Neural cell (in vitro differentiated cells): ENCODE measurements at regions not wholly inside any gene's neighbourhood (a gene's known extent, or its start where the extent isn't known, plus 50 kb on each side); places are given as distances from the start of the nearest gene placed in this dataset.

ENCODE experiments used
- H2AFZ ChIP-seq: fragments of 200-600, 300-800 bp; sonication (generic), shearing (Covaris generic); 2 replicates; pipeline ENCODE4 v1.6.0; 2014; ENCODE audit warnings: low read depth, mild to moderate bottlenecking, antibody characterized with exemption, low read length, moderate library complexity
- H3F3A ChIP-seq: fragments of 200-600 bp; shearing (Covaris generic); 2 replicates; pipeline ENCODE4 v1.6.1; 2016; ENCODE audit warnings: mild to moderate bottlenecking, moderate library complexity, mixed read lengths, antibody characterized with exemption, low read length; ENCODE audit not compliant: insufficient read depth, poor library complexity, severe bottlenecking
- H3K27ac ChIP-seq: fragments of 200-600, 300-800 bp; sonication (generic), shearing (Covaris generic); 2 replicates; pipeline ENCODE4 v1.5.1; 2014; ENCODE audit warnings: mild to moderate bottlenecking, low read length, moderate library complexity
- H3K27me3 ChIP-seq: fragments of 300-800, 200-600 bp; sonication (generic), shearing (Covaris generic); 2 replicates; pipeline ENCODE4 v1.6.0; 2014; ENCODE audit warnings: mild to moderate bottlenecking, low read depth, low read length, moderate library complexity; ENCODE audit not compliant: insufficient read depth
- H3K36me3 ChIP-seq: fragments of 300-800, 200-600 bp; sonication (generic), shearing (Covaris generic); 2 replicates; pipeline ENCODE4 v1.5.1; 2014; ENCODE audit warnings: mild to moderate bottlenecking, antibody characterized with exemption, low read length, moderate library complexity; ENCODE audit not compliant: insufficient read depth
- H3K4me2 ChIP-seq: fragments of 300-800, 200-600 bp; sonication (generic), shearing (Covaris generic); 2 replicates; pipeline ENCODE4 v1.6.0; 2014; ENCODE audit warnings: mild to moderate bottlenecking, low read length
- H3K4me3 ChIP-seq: fragments of 300-800, 200-600 bp; sonication (generic), shearing (Covaris generic); 2 replicates; pipeline ENCODE4 v1.5.1; 2014; ENCODE audit warnings: mild to moderate bottlenecking, low read length, moderate library complexity
- H3K79me2 ChIP-seq: fragments of 200-600 bp; shearing (Covaris generic); replicated peaks from 2 replicates; pipeline ENCODE4 v1.6.0; 2014; ENCODE audit warnings: mild to moderate bottlenecking, low read length, moderate library complexity; ENCODE audit not compliant: insufficient read depth
- H3K9ac ChIP-seq: fragments of 300-800, 200-600 bp; sonication (generic), shearing (Covaris generic); 2 replicates; pipeline ENCODE4 v1.6.1; 2016; ENCODE audit warnings: mild to moderate bottlenecking, low read length, mixed read lengths
- H3K9me2 ChIP-seq: fragments of 200-600 bp; shearing (Covaris generic); 2 replicates; pipeline ENCODE4 v1.6.1; 2016; ENCODE audit warnings: mild to moderate bottlenecking, low read length, mixed read lengths; ENCODE audit not compliant: insufficient read depth
- H3K9me3 ChIP-seq: fragments of 200-600, 300-800 bp; sonication (generic), shearing (Covaris generic); 2 replicates; pipeline ENCODE4 v1.6.1; 2016; ENCODE audit warnings: mild to moderate bottlenecking, mixed run types, low read length, moderate library complexity, mixed read lengths
- H4K20me1 ChIP-seq: fragments of 200-600 bp; shearing (Covaris generic); 2 replicates; pipeline ENCODE4 v1.6.1; 2016; ENCODE audit warnings: mild to moderate bottlenecking, mixed run types; ENCODE audit not compliant: insufficient read depth
- EP300 ChIP-seq: fragments of 450-650 bp; conservative IDR thresholded peaks from 2 replicates; pipeline ENCODE4 v1.6.1; 2014; ENCODE audit warnings: antibody characterized with exemption, mild to moderate bottlenecking, moderate library complexity; ENCODE audit not compliant: poor library complexity, severe bottlenecking
- EZH2 ChIP-seq: fragments of 200-600, 300-800 bp; shearing (Covaris generic), sonication (generic); IDR thresholded peaks from 2 replicates; pipeline ENCODE4 v1.6.1; 2014; ENCODE audit warnings: antibody characterized with exemption, low read length, borderline replicate concordance, mild to moderate bottlenecking; ENCODE audit not compliant: insufficient read depth, poor library complexity, severe bottlenecking
- MXI1 ChIP-seq: fragments of 450-650 bp; conservative IDR thresholded peaks from 2 replicates; pipeline ENCODE4 v1.6.1; 2014; ENCODE audit warnings: antibody characterized with exemption, mild to moderate bottlenecking; ENCODE audit not compliant: poor library complexity, severe bottlenecking
- POLR2AphosphoS5 ChIP-seq: IDR thresholded peaks from 2 replicates; pipeline ENCODE4 v1.6.1; 2012
- RAD21 ChIP-seq: fragments of 450-650 bp; conservative IDR thresholded peaks from 2 replicates; pipeline ENCODE4 v1.6.1; 2014; ENCODE audit warnings: antibody characterized with exemption, mild to moderate bottlenecking, moderate library complexity
- SMC3 ChIP-seq: fragments of 450-650 bp; conservative IDR thresholded peaks from 2 replicates; pipeline ENCODE4 v1.6.1; 2014; ENCODE audit warnings: antibody characterized with exemption, mild to moderate bottlenecking, moderate library complexity; ENCODE audit not compliant: poor library complexity
- TAF1 ChIP-seq: IDR thresholded peaks from 2 replicates; pipeline ENCODE4 v1.6.1; 2012; ENCODE audit warnings: low read depth
- TF ChIP-seq, protein P1 (sequence below): fragments of 450-650 bp; IDR thresholded peaks from 2 replicates; pipeline ENCODE4 v1.5.1; 2014; ENCODE audit warnings: antibody characterized with exemption, mild to moderate bottlenecking, moderate library complexity; ENCODE audit not compliant: poor library complexity, severe bottlenecking
- TF ChIP-seq, protein P2 (sequence below): IDR thresholded peaks from 2 replicates; pipeline ENCODE4 v1.6.1; 2012; ENCODE audit warnings: borderline replicate concordance

DNA sequence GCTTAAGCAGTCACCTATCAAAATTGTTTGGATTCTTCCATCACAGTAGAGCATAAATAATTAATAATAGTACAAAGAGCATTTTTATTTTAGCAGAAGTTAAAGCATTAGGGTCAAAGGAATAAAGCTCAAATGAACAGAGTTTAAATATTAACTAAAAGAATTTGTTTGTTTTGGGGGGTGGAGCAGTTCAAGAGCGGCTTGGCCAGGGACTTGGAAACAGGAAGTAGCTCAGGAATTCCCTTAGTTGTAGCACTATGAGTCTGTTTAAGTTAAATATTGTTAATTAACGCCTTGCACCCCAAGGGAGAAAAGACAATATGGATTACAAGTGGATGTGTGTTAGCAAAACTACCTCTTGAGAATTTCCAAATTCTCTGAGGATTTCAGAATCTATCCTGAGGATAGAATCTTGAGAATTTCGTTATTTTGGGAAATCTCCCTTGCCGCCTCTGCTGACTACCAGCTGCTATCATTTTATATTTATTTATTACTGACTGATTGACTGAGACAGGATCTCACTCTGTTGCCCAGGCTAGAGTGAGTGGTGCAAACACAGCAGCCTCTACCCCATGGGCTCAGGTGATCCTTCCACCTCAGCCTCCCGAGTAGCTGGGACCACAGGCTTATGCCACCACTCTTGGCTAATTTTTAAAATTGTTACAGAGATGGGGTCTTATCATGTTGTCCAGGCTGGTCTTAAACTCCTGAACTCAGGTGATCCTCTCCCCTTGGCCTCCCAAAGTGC is 96.7 kb upstream of the CHD1 start:
- H2AFZ ChIP-seq = no peak overlapping the region
- H3F3A ChIP-seq = no peaks in the 10 kb centered on the region
- H3K27me3 ChIP-seq = no peaks in the 10 kb centered on the region
- no peaks in the 10 kb centered on the region for H3K79me2 ChIP-seq
- H3K4me3 ChIP-seq = no peak overlapping the region
- H4K20me1 ChIP-seq = no peaks in the 10 kb centered on the region
- no peak overlapping the region for H3K9ac ChIP-seq
- no peak for TF ChIP-seq EZH2
- no peak for TF ChIP-seq SMC3
- TF ChIP-seq, protein P1, sequence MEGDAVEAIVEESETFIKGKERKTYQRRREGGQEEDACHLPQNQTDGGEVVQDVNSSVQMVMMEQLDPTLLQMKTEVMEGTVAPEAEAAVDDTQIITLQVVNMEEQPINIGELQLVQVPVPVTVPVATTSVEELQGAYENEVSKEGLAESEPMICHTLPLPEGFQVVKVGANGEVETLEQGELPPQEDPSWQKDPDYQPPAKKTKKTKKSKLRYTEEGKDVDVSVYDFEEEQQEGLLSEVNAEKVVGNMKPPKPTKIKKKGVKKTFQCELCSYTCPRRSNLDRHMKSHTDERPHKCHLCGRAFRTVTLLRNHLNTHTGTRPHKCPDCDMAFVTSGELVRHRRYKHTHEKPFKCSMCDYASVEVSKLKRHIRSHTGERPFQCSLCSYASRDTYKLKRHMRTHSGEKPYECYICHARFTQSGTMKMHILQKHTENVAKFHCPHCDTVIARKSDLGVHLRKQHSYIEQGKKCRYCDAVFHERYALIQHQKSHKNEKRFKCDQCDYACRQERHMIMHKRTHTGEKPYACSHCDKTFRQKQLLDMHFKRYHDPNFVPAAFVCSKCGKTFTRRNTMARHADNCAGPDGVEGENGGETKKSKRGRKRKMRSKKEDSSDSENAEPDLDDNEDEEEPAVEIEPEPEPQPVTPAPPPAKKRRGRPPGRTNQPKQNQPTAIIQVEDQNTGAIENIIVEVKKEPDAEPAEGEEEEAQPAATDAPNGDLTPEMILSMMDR = no peak
- TF ChIP-seq EP300 = no peak
- TF ChIP-seq POLR2AphosphoS5 = no peak
- TF ChIP-seq MXI1 = no peak
- no peak for TF ChIP-seq RAD21
- TF ChIP-seq TAF1 = no peak
- TF ChIP-seq, protein P2, sequence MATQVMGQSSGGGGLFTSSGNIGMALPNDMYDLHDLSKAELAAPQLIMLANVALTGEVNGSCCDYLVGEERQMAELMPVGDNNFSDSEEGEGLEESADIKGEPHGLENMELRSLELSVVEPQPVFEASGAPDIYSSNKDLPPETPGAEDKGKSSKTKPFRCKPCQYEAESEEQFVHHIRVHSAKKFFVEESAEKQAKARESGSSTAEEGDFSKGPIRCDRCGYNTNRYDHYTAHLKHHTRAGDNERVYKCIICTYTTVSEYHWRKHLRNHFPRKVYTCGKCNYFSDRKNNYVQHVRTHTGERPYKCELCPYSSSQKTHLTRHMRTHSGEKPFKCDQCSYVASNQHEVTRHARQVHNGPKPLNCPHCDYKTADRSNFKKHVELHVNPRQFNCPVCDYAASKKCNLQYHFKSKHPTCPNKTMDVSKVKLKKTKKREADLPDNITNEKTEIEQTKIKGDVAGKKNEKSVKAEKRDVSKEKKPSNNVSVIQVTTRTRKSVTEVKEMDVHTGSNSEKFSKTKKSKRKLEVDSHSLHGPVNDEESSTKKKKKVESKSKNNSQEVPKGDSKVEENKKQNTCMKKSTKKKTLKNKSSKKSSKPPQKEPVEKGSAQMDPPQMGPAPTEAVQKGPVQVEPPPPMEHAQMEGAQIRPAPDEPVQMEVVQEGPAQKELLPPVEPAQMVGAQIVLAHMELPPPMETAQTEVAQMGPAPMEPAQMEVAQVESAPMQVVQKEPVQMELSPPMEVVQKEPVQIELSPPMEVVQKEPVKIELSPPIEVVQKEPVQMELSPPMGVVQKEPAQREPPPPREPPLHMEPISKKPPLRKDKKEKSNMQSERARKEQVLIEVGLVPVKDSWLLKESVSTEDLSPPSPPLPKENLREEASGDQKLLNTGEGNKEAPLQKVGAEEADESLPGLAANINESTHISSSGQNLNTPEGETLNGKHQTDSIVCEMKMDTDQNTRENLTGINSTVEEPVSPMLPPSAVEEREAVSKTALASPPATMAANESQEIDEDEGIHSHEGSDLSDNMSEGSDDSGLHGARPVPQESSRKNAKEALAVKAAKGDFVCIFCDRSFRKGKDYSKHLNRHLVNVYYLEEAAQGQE = no peak
- H3K4me2 ChIP-seq = no peak overlapping the region
- H3K9me2 ChIP-seq = no peaks in the 10 kb centered on the region
- H3K36me3 ChIP-seq = no peaks in the 10 kb centered on the region
- no peaks in the 10 kb centered on the region for H3K9me3 ChIP-seq
- no peak overlapping the region for H3K27ac ChIP-seq

DNA sequence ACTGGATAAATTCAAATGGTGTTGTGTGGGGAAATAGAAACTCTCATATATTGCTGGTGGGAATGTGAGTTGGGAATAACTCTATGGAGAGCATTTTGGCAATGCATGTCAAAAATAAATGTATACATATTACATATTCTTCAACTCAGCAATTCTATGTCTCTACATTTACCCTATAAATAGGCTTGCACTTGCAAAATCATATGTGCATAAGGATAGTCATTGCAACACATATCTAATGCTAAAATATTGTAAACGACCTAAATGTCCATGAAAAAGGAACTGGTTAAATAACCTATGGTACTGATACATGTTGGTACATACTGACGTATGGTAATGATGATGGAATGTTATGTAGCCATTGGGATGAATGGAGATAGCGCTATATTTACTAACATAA is 94.5 kb upstream of the CHD1 start:
- Histone ChIP-seq H2AFZ (no peak overlapping the region), H3F3A (no peaks in the 10 kb centered on the region), H4K20me1 (no peaks in the 10 kb centered on the region), H3K27me3 (no peaks in the 10 kb centered on the region), H3K9me2 (no peaks in the 10 kb centered on the region), H3K27ac (no peak overlapping the region), H3K36me3 (no peaks in the 10 kb centered on the region), H3K4me2 (no peak overlapping the region), H3K4me3 (no peak overlapping the region), H3K9me3 (no peaks in the 10 kb centered on the region), H3K79me2 (no peaks in the 10 kb centered on the region), H3K9ac (no peak overlapping the region)
- TF ChIP-seq, protein P1 = no peak
- TF ChIP-seq SMC3 (no peak), EP300 (no peak)
